Activated CD8-positive, alpha-beta memory T cell treated with anti-CD3 and anti-CD28 coated beads, Interleukin-2, amount 10 ng/mL, durations not matched to agents 7 days and 5 days (primary cell): ENCODE measurements at regions not wholly inside any gene's neighbourhood (a gene's known extent, or its start where the extent isn't known, plus 50 kb on each side); places are given as distances from the start of the nearest gene placed in this dataset.
"Not testable (repeated sequence)": the region's sequence is repeated elsewhere in the genome, so short reads cannot be mapped to it uniquely, and the experiment has no call there.

Experiments
- ATAC-seq: fragments of 150-1000 bp; cut with Tn5 transposase; one replicate; pipeline ENCODE4 v1.10.0; 2021; ENCODE audit warnings: moderate library complexity
- CTCF ChIA-PET: fragments of 350-600 bp; sonication (Branson Sonifier 250); formaldehyde crosslinking; loops from one replicate; lab custom pipeline; 2021; ENCODE audit warnings: antibody characterized with exemption; lab: Charles Lee
- DNase-seq: peaks from one replicate; pipeline ENCODE4 v3.0.0-alpha.2; 2020
- H3K27ac Mint-ChIP-seq: one replicate; pipeline ENCODE4 v1.8.0; 2021; ENCODE audit warnings: mild to moderate bottlenecking, mixed read lengths
- H3K27me3 Mint-ChIP-seq: one replicate; pipeline ENCODE4 v1.8.0; 2021; ENCODE audit warnings: mixed read lengths
- H3K36me3 Mint-ChIP-seq: one replicate; pipeline ENCODE4 v1.8.0; 2021; ENCODE audit warnings: mild to moderate bottlenecking, mixed read lengths
- H3K4me1 Mint-ChIP-seq: one replicate; pipeline ENCODE4 v1.8.0; 2021; ENCODE audit warnings: mixed read lengths
- H3K4me3 Mint-ChIP-seq: one replicate; pipeline ENCODE4 v1.8.0; 2021; ENCODE audit warnings: mild to moderate bottlenecking, moderate library complexity, mixed read lengths
- H3K9me3 Mint-ChIP-seq: one replicate; pipeline ENCODE4 v1.8.0; 2022; ENCODE audit warnings: low read depth, mixed read lengths

GRCh38 chr13:71219698-71220415 lies 647.1 kb downstream of the DACH1 start:
- ATAC-seq, result no peak
- Mint-ChIP-seq H3K27me3 (no peaks in the 10 kb centered on the region), H3K36me3 (no peaks in the 10 kb centered on the region), H3K4me3 (no peak overlapping the region), H3K27ac (no peak overlapping the region), H3K9me3 (no peaks in the 10 kb centered on the region), H3K4me1 (no peaks in the 10 kb centered on the region)
- CTCF ChIA-PET, result no interaction called here
- no peak for DNase-seq

GRCh38 chr13:71218960-71219359 lies 648.0 kb downstream of the DACH1 start:
- Mint-ChIP-seq H3K9me3 (peaks cover under 1% of the 10 kb centered on the region), H3K4me3 (no peak overlapping the region), H3K27me3 (no peaks in the 10 kb centered on the region), H3K27ac (no peak overlapping the region), H3K4me1 (no peaks in the 10 kb centered on the region), H3K36me3 (no peaks in the 10 kb centered on the region)
- DNase-seq, result no peak
- no peak for ATAC-seq
- CTCF ChIA-PET, result no interaction called here

- no peaks in the 10 kb centered on the region for H3K4me1 Mint-ChIP-seq
- H3K27ac Mint-ChIP-seq, result no peak overlapping the region
- no peak for ATAC-seq
- no peaks in the 10 kb centered on the region for H3K36me3 Mint-ChIP-seq
- no peak for DNase-seq
- peaks cover 2% of the 10 kb centered on the region for H3K9me3 Mint-ChIP-seq
- CTCF ChIA-PET, result no interaction called here
- H3K27me3 Mint-ChIP-seq, result no peaks in the 10 kb centered on the region
- H3K4me3 Mint-ChIP-seq, result no peak overlapping the region
Measured at GRCh38 chr13:71217827-71218226, 649.2 kb downstream of the DACH1 start.

GRCh38 chr13:71214821-71215220 lies 652.2 kb downstream of the DACH1 start:
- H3K27ac Mint-ChIP-seq, result no peak overlapping the region
- no peak for ATAC-seq
- CTCF ChIA-PET, result no interaction called here

GRCh38 chr13:71214357-71214756 lies 652.6 kb downstream of the DACH1 start:
- CTCF ChIA-PET, result no interaction called here
- no peak for ATAC-seq
- Mint-ChIP-seq H3K4me3 (no peak overlapping the region), H3K4me1 (no peaks in the 10 kb centered on the region), H3K27me3 (no peaks in the 10 kb centered on the region), H3K27ac (no peak overlapping the region), H3K36me3 (no peaks in the 10 kb centered on the region), H3K9me3 (peaks cover 6% of the 10 kb centered on the region)
- no peak for DNase-seq

More at GRCh38 chr13:71214821-71215220, 652.2 kb downstream of the DACH1 start:
- DNase-seq, result no peak
- Mint-ChIP-seq H3K36me3 (no peaks in the 10 kb centered on the region), H3K4me1 (no peaks in the 10 kb centered on the region), H3K27me3 (no peaks in the 10 kb centered on the region), H3K9me3 (peaks cover 6% of the 10 kb centered on the region), H3K4me3 (no peak overlapping the region)

- H3K27ac Mint-ChIP-seq, result no peak overlapping the region
- peaks cover 6% of the 10 kb centered on the region for H3K9me3 Mint-ChIP-seq
- H3K4me3 Mint-ChIP-seq, result no peak overlapping the region
- H3K4me1 Mint-ChIP-seq, result no peaks in the 10 kb centered on the region
- ATAC-seq (no peak), DNase-seq (no peak)
- H3K36me3 Mint-ChIP-seq, result no peaks in the 10 kb centered on the region
- CTCF ChIA-PET, result no interaction called here
- no peaks in the 10 kb centered on the region for H3K27me3 Mint-ChIP-seq
Measured at GRCh38 chr13:71213252-71213821, 653.7 kb downstream of the DACH1 start.

GRCh38 chr13:71210861-71211260 lies 656.1 kb downstream of the DACH1 start:
- CTCF ChIA-PET, result no interaction called here
- peaks cover 6% of the 10 kb centered on the region for H3K9me3 Mint-ChIP-seq
- ATAC-seq (no peak), DNase-seq (no peak)
- H3K4me3 Mint-ChIP-seq, result no peak overlapping the region
- no peak overlapping the region for H3K27ac Mint-ChIP-seq
- no peaks in the 10 kb centered on the region for H3K36me3 Mint-ChIP-seq
- no peaks in the 10 kb centered on the region for H3K4me1 Mint-ChIP-seq
- H3K27me3 Mint-ChIP-seq, result no peaks in the 10 kb centered on the region

- CTCF ChIA-PET, result no interaction called here
- ATAC-seq, result no peak
- no peaks in the 10 kb centered on the region for H3K4me1 Mint-ChIP-seq
- H3K27me3 Mint-ChIP-seq, result no peaks in the 10 kb centered on the region
- no peak overlapping the region for H3K27ac Mint-ChIP-seq
- H3K4me3 Mint-ChIP-seq, result no peak overlapping the region
- H3K9me3 Mint-ChIP-seq, result peaks cover 6% of the 10 kb centered on the region
- no peaks in the 10 kb centered on the region for H3K36me3 Mint-ChIP-seq
- no peak for DNase-seq
Measured at GRCh38 chr13:71209217-71209616, 657.8 kb downstream of the DACH1 start.

GRCh38 chr13:71184583-71184982 lies 682.4 kb downstream of the DACH1 start:
- H3K27me3 Mint-ChIP-seq, H3K36me3 Mint-ChIP-seq, H3K27ac Mint-ChIP-seq, H3K4me1 Mint-ChIP-seq, H3K9me3 Mint-ChIP-seq, DNase-seq, ATAC-seq, H3K4me3 Mint-ChIP-seq, CTCF ChIA-PET: not testable (repeated sequence)

- ATAC-seq, result not testable (repeated sequence)
Measured at GRCh38 chr13:71183352-71183751, 683.7 kb downstream of the DACH1 start.

GRCh38 chr13:71171740-71172139 lies 695.3 kb downstream of the DACH1 start:
- Mint-ChIP-seq H3K4me3 (no peak overlapping the region), H3K27me3 (no peaks in the 10 kb centered on the region), H3K9me3 (peaks cover 3% of the 10 kb centered on the region), H3K27ac (no peak overlapping the region), H3K36me3 (no peaks in the 10 kb centered on the region), H3K4me1 (no peaks in the 10 kb centered on the region)
- ATAC-seq, result no peak
- CTCF ChIA-PET, result no interaction called here
- no peak for DNase-seq

More at GRCh38 chr13:71183352-71183751, 683.7 kb downstream of the DACH1 start:
- H3K27ac Mint-ChIP-seq, H3K9me3 Mint-ChIP-seq, H3K27me3 Mint-ChIP-seq, H3K4me3 Mint-ChIP-seq, H3K36me3 Mint-ChIP-seq, CTCF ChIA-PET, DNase-seq, H3K4me1 Mint-ChIP-seq: not testable (repeated sequence)

- no peaks in the 10 kb centered on the region for H3K27me3 Mint-ChIP-seq
- ATAC-seq (no peak), DNase-seq (no peak)
- no peaks in the 10 kb centered on the region for H3K36me3 Mint-ChIP-seq
- H3K4me1 Mint-ChIP-seq, result no peaks in the 10 kb centered on the region
- CTCF ChIA-PET, result no interaction called here
- no peak overlapping the region for H3K27ac Mint-ChIP-seq
- H3K9me3 Mint-ChIP-seq, result no peaks in the 10 kb centered on the region
- no peak overlapping the region for H3K4me3 Mint-ChIP-seq
Measured at GRCh38 chr13:71169180-71169579, 697.8 kb downstream of the DACH1 start.

GRCh38 chr13:71156550-71156949 lies 710.5 kb downstream of the DACH1 start:
- peaks cover 2% of the 10 kb centered on the region for H3K9me3 Mint-ChIP-seq
- no peaks in the 10 kb centered on the region for H3K27me3 Mint-ChIP-seq
- no peaks in the 10 kb centered on the region for H3K4me1 Mint-ChIP-seq
- H3K27ac Mint-ChIP-seq, result no peak overlapping the region
- CTCF ChIA-PET, result no interaction called here
- no peaks in the 10 kb centered on the region for H3K36me3 Mint-ChIP-seq
- DNase-seq (no peak), ATAC-seq (no peak)
- no peak overlapping the region for H3K4me3 Mint-ChIP-seq

GRCh38 chr13:71149498-71150363 lies 717.3 kb downstream of the DACH1 start:
- no peak overlapping the region for H3K27ac Mint-ChIP-seq
- H3K4me3 Mint-ChIP-seq, result no peak overlapping the region
- H3K4me1 Mint-ChIP-seq, result no peaks in the 10 kb centered on the region
- H3K9me3 Mint-ChIP-seq, result peaks cover 4% of the 10 kb centered on the region
- no peaks in the 10 kb centered on the region for H3K36me3 Mint-ChIP-seq
- no peaks in the 10 kb centered on the region for H3K27me3 Mint-ChIP-seq
- DNase-seq, result no peak
- ATAC-seq, result no peak
- CTCF ChIA-PET, result no interaction called here
